ENCODE measurements at regions not wholly inside any gene's neighbourhood (a gene's known extent, or its start where the extent isn't known, plus 50 kb on each side); places are given as distances from the start of the nearest gene placed in this dataset.

GRCh38 chr1:72635719-72636118 is 353.4 kb upstream of the NEGR1 start:
- TF ChIP-seq KDM5A (IDR thresholded peaks at IDR 0.05) (no peak), CBX8 (IDR thresholded peaks at IDR 0.05) (no peak), CHD2 (IDR thresholded peaks at IDR 0.05; ENCODE audit: low read length, partially characterized antibody) (no peak), CTCF (IDR thresholded peaks at IDR 0.05) (no peak), POLR2A (IDR thresholded peaks at IDR 0.05; ENCODE audit: low read length) (no peak), ZFP36 (IDR thresholded peaks at IDR 0.05; ENCODE audit: borderline replicate concordance, partially characterized antibody) (no peak), FOXS1 (CRISPR knock-in tag; IDR thresholded peaks at IDR 0.05) (no peak), CHD4 (IDR thresholded peaks at IDR 0.05; ENCODE audit: borderline replicate concordance) (no peak), JUN (IDR thresholded peaks at IDR 0.05) (no peak), RNF2 (IDR thresholded peaks at IDR 0.05; ENCODE audit: borderline replicate concordance, low read depth) (no peak), PHF8 (IDR thresholded peaks at IDR 0.05; ENCODE audit: borderline replicate concordance, low read depth) (no peak), RAD21 (conservative IDR thresholded peaks at IDR 0.05 in 1 of 2, IDR thresholded peaks at IDR 0.05 in 1 of 2) (no peak), USF2 (IDR thresholded peaks at IDR 0.05) (no peak)
